B cell (primary cell): ENCODE measurements at regions not wholly inside any gene's neighbourhood (a gene's known extent, or its start where the extent isn't known, plus 50 kb on each side); places are given as distances from the start of the nearest gene placed in this dataset.

Source experiments
- ATAC-seq: fragments of 200-7000 bp; cut with Tn5 transposase; one replicate; pipeline ENCODE4 v1.10.0; 2021; ENCODE audit warnings: low read depth, mild to moderate bottlenecking, moderate number of reproducible peaks, moderate library complexity
- CTCF ChIA-PET: fragments of 350-600 bp; sonication (Branson Sonifier 250); formaldehyde crosslinking; loops from one replicate; lab custom pipeline; 2021; ENCODE audit warnings: antibody characterized with exemption, inconsistent platforms; lab: Charles Lee
- POLR2A ChIA-PET: fragments of 350-600 bp; sonication (Branson Sonifier 250); formaldehyde crosslinking; loops from one replicate; lab custom pipeline; 2021; ENCODE audit warnings: antibody characterized with exemption; lab: Charles Lee
- DNase-seq: peaks from one replicate; pipeline ENCODE4 v3.0.0; 2013
- H2AFZ ChIP-seq: 2 replicates; pipeline ENCODE4 v1.6.1; 2012; ENCODE audit warnings: mild to moderate bottlenecking, low read depth, low read length; ENCODE audit not compliant: insufficient read depth, poor library complexity, severe bottlenecking
- H3K27ac ChIP-seq, 2 donors: 1 replicate in 1 of 2; 2 replicates in 1 of 2; pipeline ENCODE4 v1.5.1; 2012 to 2013; ENCODE audit warnings: low read length in 2 of 2, mild to moderate bottlenecking in 2 of 2, moderate library complexity in 1 of 2
- H3K27me3 ChIP-seq, 4 experiments: fragments of 200-600 bp in 1 of 4; sonication (generic) in 1 of 4; replicated peaks in 1 of 4; 1 replicate in 2 of 4; 2 replicates in 2 of 4; pipeline versions ENCODE4 v1.6.1 to v1.7.0; 2013 to 2016; ENCODE audit warnings: low read length in 3 of 4, mild to moderate bottlenecking in 2 of 4, mixed read lengths in 1 of 4, moderate library complexity in 1 of 4; ENCODE audit not compliant: insufficient read depth in 4 of 4, control insufficient read depth in 3 of 4; ENCODE audit errors: control extremely low read depth in 1 of 4
- H3K36me3 ChIP-seq, 2 experiments: replicated peaks in 1 of 2; 1 replicate in 1 of 2; 2 replicates in 1 of 2; pipeline versions ENCODE4 v1.6.1 to v1.7.1; 2013; ENCODE audit warnings: low read length in 1 of 2; ENCODE audit not compliant: insufficient read depth in 2 of 2, control insufficient read depth in 1 of 2; ENCODE audit errors: control extremely low read depth in 1 of 2, extremely low read depth in 1 of 2
- H3K4me1 ChIP-seq, 2 donors: fragments of 200-600 bp in 1 of 2; sonication (generic) in 1 of 2; 1 replicate in 1 of 2; 2 replicates in 1 of 2; pipeline versions ENCODE4 v1.5.1 to v1.6.1; 2013 to 2017; ENCODE audit warnings: low read length in 2 of 2; ENCODE audit not compliant: control insufficient read depth in 2 of 2, insufficient read depth in 2 of 2
- H3K4me2 ChIP-seq: replicated peaks from 2 replicates; pipeline ENCODE3; 2012; ENCODE audit warnings: mild to moderate bottlenecking, low read depth, low read length; ENCODE audit not compliant: poor library complexity, severe bottlenecking
- H3K4me3 ChIP-seq, 5 experiments: fragments of 200-600 bp in 1 of 5; sonication (generic) in 1 of 5; 1 replicate in 3 of 5; 2 replicates in 2 of 5; pipeline versions ENCODE4 v1.5.1 to v1.7.0; 2011 to 2016; ENCODE audit warnings: low read length in 4 of 5, mild to moderate bottlenecking in 4 of 5, low read depth in 2 of 5, control low read depth in 1 of 5, moderate library complexity in 1 of 5; ENCODE audit not compliant: insufficient read depth in 1 of 5; ENCODE audit errors: control extremely low read depth in 1 of 5, extremely low read depth in 1 of 5
- H3K79me2 ChIP-seq: fragments of 200-600 bp; sonication (generic); one replicate; pipeline ENCODE4 v1.6.0; 2016; ENCODE audit warnings: low read length; ENCODE audit not compliant: control insufficient read depth, insufficient read depth
- H3K9ac ChIP-seq: fragments of 200-600 bp; sonication (generic); 2 replicates; pipeline ENCODE4 v1.6.1; 2017; ENCODE audit warnings: mild to moderate bottlenecking, low read length, moderate library complexity
- H3K9me3 ChIP-seq, 3 donors: one replicate each; pipeline versions ENCODE4 v1.6.1 to v1.7.1; 2013; ENCODE audit warnings: low read length in 2 of 3; ENCODE audit not compliant: control insufficient read depth in 2 of 3, insufficient read depth in 1 of 3; ENCODE audit errors: control extremely low read depth in 1 of 3
- H4K20me1 ChIP-seq: 2 replicates; pipeline ENCODE4 v1.6.0; 2012; ENCODE audit warnings: mild to moderate bottlenecking, low read length; ENCODE audit not compliant: insufficient read depth, control insufficient read depth, poor library complexity, severe bottlenecking
- H3K27ac Mint-ChIP-seq: one replicate; pipeline ENCODE4 v1.8.0; 2021; ENCODE audit warnings: mixed read lengths
- H3K27me3 Mint-ChIP-seq: one replicate; pipeline ENCODE4 v1.8.0; 2021; ENCODE audit warnings: mixed read lengths
- H3K4me1 Mint-ChIP-seq: one replicate; pipeline ENCODE4 v1.8.0; 2021; ENCODE audit warnings: mixed read lengths
- H3K4me3 Mint-ChIP-seq: one replicate; pipeline ENCODE4 v1.8.0; 2021; ENCODE audit warnings: mixed read lengths
- H3K9me3 Mint-ChIP-seq: one replicate; pipeline ENCODE4 v1.8.0; 2022; ENCODE audit warnings: mixed read lengths; ENCODE audit not compliant: insufficient read depth
- EZH2 ChIP-seq: IDR thresholded peaks from 2 replicates; pipeline ENCODE4 v1.6.1; 2012; ENCODE audit warnings: borderline replicate concordance, low read depth, mild to moderate bottlenecking, moderate library complexity, low read length; ENCODE audit not compliant: insufficient read depth, poor library complexity, severe bottlenecking
- WGBS: methylation state at CpG from one replicate; pipeline ENCODE4 v1.1.5; 2013; ENCODE audit warnings: missing lambda C conversion rate; ENCODE audit not compliant: insufficient coverage; 5-methylcytosine and 5-hydroxymethylcytosine counted together
- intact Hi-C: fragments of 100-400 bp; cut with micrococcal nuclease; formaldehyde crosslinking; loops from one replicate; pipeline ENCODE4 v1.10.0; 2022
- TF ChIP-seq, protein P1 (sequence below): fragments of 200-600 bp; IDR thresholded peaks from one replicate; pipeline ENCODE4 v1.8.0; 2022; ENCODE audit warnings: antibody characterized with exemption, mild to moderate bottlenecking

DNA sequence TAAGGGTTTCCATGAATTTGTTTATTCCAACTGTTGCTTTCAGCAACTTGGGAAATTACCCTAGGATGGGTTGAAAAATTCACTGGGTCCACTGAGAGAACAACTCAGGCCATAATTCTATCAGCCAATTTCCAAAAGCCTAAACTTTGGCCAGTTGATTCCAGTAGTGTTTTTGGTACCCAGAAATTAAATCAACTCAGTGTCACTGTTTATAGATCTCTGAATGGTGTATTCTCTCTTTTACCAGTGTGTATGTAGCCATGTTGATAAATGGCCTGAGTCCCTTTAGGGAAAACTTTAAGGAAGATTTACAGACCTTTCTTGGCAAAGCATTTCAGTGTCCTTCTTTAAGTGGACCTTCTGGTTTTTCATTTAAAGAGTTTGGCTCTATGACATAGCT is 636.4 kb downstream of the OTOL1 start:
- TF ChIP-seq, protein P1, sequence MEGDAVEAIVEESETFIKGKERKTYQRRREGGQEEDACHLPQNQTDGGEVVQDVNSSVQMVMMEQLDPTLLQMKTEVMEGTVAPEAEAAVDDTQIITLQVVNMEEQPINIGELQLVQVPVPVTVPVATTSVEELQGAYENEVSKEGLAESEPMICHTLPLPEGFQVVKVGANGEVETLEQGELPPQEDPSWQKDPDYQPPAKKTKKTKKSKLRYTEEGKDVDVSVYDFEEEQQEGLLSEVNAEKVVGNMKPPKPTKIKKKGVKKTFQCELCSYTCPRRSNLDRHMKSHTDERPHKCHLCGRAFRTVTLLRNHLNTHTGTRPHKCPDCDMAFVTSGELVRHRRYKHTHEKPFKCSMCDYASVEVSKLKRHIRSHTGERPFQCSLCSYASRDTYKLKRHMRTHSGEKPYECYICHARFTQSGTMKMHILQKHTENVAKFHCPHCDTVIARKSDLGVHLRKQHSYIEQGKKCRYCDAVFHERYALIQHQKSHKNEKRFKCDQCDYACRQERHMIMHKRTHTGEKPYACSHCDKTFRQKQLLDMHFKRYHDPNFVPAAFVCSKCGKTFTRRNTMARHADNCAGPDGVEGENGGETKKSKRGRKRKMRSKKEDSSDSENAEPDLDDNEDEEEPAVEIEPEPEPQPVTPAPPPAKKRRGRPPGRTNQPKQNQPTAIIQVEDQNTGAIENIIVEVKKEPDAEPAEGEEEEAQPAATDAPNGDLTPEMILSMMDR = no peak
- TF ChIP-seq EZH2 = no peak
- H3K4me1 ChIP-seq = no peaks in the 10 kb centered on the region
- DNase-seq (no peak), ATAC-seq (no peak)
- H3K27ac ChIP-seq = no peak overlapping the region
- no peak overlapping the region for H3K27ac Mint-ChIP-seq
- H3K4me2 ChIP-seq = no peak overlapping the region
- H3K9me3 ChIP-seq = no peaks in the 10 kb centered on the region
- H3K9me3 Mint-ChIP-seq = peaks cover 2% of the 10 kb centered on the region
- H3K9ac ChIP-seq = no peak overlapping the region
- no peaks in the 10 kb centered on the region for H3K79me2 ChIP-seq
- H3K4me3 ChIP-seq = no peak overlapping the region
- ChIA-PET CTCF (no interaction called here), POLR2A (no interaction called here)
- intact Hi-C loops = no loop called here
- H3K27me3 Mint-ChIP-seq = no peaks in the 10 kb centered on the region
- no peaks in the 10 kb centered on the region for H4K20me1 ChIP-seq
- no peak overlapping the region for H2AFZ ChIP-seq
- no peaks in the 10 kb centered on the region for H3K36me3 ChIP-seq
- no peaks in the 10 kb centered on the region for H3K27me3 ChIP-seq
- H3K4me1 Mint-ChIP-seq = no peaks in the 10 kb centered on the region
- no peak overlapping the region for H3K4me3 Mint-ChIP-seq

DNA sequence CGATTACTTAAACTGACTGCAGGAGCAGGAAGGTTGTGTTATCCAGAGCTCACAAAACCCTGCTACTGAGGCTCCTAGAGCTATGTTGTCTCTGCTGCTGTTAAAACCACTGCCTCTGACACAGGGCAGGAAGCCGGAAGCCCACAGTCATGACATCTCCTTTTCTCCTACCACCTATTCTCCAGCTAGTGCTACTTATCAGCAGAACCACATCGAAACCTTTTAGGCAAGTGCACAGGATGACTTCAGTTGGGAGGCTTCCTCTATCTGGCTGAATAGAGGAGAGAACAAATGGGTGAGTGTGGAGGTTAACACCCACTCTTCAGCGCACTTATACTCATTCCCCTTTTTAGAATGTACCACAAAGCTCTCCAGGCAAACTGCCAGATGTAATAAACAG is 638.0 kb downstream of the OTOL1 start:
- no peak for TF ChIP-seq EZH2
- TF ChIP-seq, protein P1 = no peak
- Mint-ChIP-seq H3K9me3 (no peaks in the 10 kb centered on the region), H3K4me1 (no peaks in the 10 kb centered on the region), H3K27me3 (no peaks in the 10 kb centered on the region), H3K4me3 (no peak overlapping the region), H3K27ac (no peak overlapping the region)
- DNase-seq (no peak), ATAC-seq (no peak)
- Histone ChIP-seq H3K9ac (no peak overlapping the region), H3K4me2 (no peak overlapping the region), H3K27me3 (no peaks in the 10 kb centered on the region), H3K9me3 (no peaks in the 10 kb centered on the region), H3K4me3 (no peak overlapping the region), H3K36me3 (no peaks in the 10 kb centered on the region), H3K79me2 (no peaks in the 10 kb centered on the region), H4K20me1 (no peaks in the 10 kb centered on the region), H3K4me1 (no peaks in the 10 kb centered on the region), H2AFZ (no peak overlapping the region), H3K27ac (no peak overlapping the region)
- CTCF ChIA-PET = no interaction called here
- POLR2A ChIA-PET = no interaction called here
- WGBS = 51% methylated on average over 2 of the region's 4 CpGs
- intact Hi-C loops = no loop called here
